Stimulated activated CD8-positive, alpha-beta memory T cell treated with anti-CD3 and anti-CD28 coated beads, Interleukin-7, amount 100 ng/mL, for 48 hours (primary cell): ENCODE measurements at regions not wholly inside any gene's neighbourhood (a gene's known extent, or its start where the extent isn't known, plus 50 kb on each side); places are given as distances from the start of the nearest gene placed in this dataset.

ENCODE experiments used
- DNase-seq, 2 donors: peaks; one replicate each; pipeline ENCODE4 v3.0.0-alpha.2; 2020; ENCODE audit warnings: low read depth in 1 of 2; ENCODE audit errors: extremely low read depth in 1 of 2

GRCh38 chr20:40769677-40770285, 80.7 kb upstream of the MAFB start:
- DNase-seq: no peak

- DNase-seq: no peak
These were observed 81.7 kb upstream of the MAFB start for GRCh38 chr20:40770564-40771307.

- no peak for DNase-seq
These were observed 82.2 kb upstream of the MAFB start for GRCh38 chr20:40771308-40771610.

GRCh38 chr20:40771848-40772511, 82.9 kb upstream of the MAFB start:
- DNase-seq: no peak

- no peak for DNase-seq
These were observed 84.3 kb upstream of the MAFB start for GRCh38 chr20:40773376-40773775.

DNA sequence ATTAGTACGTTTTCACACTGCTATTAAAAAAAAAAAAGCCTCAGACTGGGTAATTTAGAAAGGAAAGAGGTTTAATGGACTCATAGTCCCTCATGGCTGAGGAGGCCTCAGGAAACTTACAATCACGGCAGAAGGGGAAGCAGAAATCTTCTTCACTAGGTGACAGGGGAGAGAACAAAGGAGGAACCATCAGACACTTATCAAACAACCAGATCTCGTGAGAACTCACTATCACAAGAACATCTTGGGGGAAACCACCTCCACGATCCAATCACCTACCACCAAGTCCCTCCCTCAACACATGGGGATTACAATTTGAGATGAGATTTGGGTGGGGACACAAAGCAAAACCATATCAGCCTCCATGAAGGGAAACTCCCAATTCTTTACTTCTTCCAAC, 85.2 kb upstream of the MAFB start:
- DNase-seq: no peak

DNA sequence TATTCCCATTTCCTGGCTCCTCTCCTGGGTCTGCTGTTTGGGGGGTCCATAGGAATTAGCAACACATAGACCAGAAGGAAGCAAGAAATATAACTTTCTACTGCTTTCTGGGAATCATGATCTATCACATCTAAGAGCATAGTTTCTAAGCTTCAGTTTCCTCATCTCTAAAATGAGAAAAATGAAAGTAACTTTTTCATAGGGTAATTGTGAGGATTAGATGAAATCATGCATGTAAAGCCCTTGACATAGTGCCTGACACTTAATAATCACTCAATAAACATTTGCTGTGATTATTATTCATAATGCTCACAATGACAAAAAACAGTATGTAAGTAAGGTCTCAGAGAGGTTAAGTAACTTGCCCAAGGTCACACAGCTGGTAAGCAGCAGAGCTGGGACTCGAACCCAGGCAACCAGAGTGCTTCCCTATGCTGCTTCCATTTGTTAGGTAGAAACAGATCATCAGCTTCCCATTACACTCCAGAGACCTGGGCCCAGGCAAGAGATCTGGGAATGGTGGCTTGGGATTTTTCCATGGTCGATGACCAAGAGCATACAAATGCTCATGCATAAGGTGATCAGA, 86.6 kb upstream of the MAFB start:
- no peak for DNase-seq

DNA sequence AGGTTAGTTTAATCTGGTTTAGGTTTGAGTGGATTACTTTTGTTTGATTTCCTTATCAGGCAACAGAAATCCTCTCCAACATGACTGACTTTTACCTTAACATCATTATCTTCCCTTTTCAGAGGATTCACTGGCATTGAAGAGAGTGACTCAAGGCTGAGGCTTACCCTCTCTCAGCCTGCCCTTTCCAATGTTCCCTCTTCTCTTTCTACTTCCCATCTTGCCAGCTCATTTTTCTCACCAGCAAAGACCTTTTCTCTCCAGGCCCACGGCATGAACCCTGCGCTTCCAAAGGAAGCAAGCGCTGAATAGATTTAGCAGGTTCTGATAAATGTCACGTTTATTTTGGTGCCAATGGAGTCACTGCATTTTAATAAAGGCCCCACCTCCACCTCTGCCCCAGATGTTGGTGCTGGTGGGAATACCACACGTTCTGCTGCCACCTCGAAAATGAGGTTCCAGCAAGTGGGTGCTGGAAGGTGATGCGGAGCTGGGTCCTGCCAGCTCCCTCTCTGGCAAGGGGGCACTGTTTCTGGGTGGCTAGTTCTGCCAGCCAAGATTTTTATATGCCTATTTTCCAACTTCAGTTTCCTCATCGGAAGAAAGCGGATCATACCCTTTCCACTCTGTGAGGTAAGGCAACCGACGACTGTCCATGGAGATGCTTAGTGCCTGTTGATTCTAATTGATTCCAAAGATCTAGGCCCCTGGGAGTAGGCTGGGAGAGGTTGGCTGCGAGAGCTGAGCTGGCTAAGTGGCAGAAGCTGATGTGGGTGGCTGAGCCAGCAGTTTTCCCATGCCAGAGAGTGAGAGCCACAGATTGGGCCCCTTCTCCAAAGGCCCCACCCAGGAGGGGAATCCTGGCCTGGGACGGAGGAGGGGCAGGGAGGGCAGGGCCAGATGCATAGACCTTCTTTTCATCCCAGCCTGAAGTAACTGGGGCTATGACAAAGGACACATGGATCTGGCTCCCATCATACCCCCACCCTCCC, 87.7 kb upstream of the MAFB start:
- no peak for DNase-seq

DNA sequence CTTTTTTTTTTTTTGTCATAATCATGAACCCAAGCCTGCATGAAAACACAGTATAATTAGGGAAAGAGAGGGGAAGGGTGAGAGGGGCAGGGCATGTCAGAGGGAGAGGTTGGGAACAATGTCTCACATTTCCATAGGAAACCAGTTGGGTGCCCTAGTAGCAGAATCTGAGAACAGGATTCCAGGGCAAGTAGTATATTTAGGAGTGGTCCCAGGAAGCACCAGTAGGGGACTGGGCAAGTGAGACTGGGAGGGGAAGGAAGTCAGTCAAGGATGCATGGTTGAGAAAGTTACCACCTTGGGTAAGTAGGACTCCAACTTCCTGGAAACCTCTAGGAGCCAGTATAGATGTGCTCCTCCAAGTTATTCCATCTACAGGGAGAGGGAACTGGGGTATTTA, 88.6 kb upstream of the MAFB start:
- no peak for DNase-seq

DNA sequence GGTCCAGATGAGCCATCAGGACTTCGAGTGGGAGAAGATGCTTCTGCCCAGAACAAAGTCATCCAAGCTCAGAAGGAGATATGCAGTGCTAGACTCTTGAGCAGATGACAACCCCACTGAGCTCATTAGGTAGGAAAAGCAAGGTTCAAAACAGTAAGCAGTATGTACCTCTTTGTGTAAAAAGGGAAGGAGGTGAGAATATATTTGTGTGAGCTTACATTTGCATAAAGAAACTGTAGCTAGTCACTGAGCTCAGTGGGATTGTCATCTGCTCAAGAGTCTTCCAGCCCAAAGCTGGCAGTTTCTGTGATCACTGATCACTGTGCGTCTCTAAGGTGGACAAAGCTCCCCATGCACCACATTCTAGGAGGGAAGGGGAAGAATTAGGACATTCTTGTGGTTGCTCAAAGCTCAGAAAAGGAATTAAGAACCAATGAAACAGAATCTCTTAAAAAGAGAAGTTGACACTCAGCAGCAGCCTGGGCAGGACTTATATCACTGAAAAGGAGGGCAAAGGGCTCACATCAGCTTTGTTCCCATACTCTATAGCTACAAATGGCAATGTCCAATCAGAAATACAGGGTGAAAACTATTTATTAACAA, 90.0 kb upstream of the MAFB start:
- DNase-seq: no peak

GRCh38 chr20:40781327-40782042, 92.4 kb upstream of the MAFB start:
- no peak for DNase-seq

DNA sequence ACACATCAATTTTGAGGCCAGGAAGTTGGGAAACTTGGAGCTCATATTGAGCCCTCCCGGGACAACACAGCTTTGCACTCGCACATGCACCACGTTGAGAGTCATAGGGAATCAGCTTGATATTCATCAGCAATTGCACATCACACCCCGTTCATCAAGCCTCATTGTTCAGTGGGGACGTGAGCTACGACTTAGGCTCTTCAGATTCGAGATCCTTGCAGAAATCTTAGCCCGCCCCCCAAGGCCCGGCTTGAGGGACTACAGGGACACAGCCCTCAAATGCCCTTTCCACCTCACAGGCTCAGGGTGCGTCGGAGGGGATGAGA, 93.0 kb upstream of the MAFB start:
- no peak for DNase-seq

DNA sequence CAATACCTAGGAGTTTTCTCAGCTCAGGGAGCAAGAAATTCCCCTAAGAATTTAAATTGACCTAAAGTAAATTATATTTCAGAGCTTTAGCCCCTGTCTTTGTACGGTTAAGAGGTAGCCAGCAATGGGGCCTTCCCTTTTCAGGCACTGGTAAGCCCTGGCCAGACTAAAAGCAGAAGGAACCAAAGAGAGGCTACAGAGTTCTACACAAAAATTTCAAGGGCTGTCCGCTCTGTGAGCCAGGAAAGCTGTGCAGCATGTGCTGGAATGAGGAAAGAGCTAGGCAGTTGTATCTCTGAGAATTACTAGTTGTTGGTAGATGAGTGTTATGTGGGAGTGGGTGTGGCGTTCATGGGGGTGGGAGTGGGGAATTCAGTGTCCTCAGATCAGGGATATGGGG, 96.3 kb upstream of the MAFB start:
- DNase-seq: no peak

- DNase-seq: no peak
These were observed 97.3 kb upstream of the MAFB start for GRCh38 chr20:40786336-40786735.

GRCh38 chr20:40787941-40788340, 98.9 kb upstream of the MAFB start:
- no peak for DNase-seq

DNA sequence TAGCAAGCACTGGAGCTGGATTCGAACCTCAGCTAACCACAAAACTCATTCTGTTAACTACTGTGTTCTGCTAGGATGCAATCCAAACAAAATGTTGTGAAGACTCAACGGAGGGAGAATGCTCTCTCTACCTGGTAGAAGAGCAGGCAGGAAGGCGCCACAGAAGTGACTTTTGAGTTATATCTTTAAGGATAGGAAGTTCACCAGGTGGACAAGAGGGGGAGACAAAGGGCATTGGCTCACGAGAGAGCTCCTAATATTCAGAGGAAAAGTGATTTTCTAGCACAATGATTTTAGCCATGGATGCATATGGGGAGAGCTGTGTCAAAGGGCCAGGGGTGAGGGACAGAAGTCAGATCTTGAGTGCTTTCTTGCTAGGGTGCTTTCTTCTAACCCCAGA, 108.4 kb upstream of the MAFB start:
- no peak for DNase-seq

DNA sequence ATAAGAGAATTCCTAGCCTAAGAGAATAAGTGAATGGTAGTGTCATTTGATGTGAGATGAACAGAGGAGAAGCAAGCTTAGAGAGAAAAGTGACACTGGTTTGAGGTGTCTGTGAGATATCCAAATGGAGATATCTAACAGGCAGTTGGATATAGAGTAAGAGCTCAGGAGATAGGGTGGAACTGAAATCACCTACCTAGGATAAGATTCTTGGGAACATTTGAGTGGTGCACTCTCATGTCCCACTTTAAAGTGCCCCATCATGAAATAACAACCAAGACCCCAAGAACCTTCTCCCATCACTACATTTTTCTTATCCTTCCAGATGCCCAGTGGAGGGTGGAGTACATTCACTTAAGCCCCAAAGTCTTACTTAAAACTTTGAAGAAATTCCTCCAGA, 109.0 kb upstream of the MAFB start:
- DNase-seq: no peak

DNA sequence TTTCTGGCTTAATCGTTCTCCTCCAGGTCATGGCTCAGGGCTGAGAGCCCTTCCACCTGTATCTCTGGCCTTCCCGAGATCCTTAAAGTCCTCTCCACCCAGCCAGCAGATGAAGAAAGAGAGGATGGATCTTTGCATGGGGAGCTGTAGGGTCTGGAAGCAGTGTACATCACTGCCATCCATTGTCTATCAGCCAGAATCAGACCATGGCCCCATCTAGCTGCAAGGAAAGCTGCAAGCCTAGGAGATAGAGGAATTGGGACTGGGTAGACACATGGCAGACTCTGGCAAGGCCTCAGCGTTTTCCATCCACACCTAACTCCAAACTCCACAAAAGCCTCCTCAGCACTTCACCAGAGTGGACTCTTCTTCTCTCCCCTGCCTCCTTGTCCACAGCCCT, 113.8 kb upstream of the MAFB start:
- no peak for DNase-seq

- no peak for DNase-seq
These were observed 114.3 kb upstream of the MAFB start for GRCh38 chr20:40803381-40803780.

DNA sequence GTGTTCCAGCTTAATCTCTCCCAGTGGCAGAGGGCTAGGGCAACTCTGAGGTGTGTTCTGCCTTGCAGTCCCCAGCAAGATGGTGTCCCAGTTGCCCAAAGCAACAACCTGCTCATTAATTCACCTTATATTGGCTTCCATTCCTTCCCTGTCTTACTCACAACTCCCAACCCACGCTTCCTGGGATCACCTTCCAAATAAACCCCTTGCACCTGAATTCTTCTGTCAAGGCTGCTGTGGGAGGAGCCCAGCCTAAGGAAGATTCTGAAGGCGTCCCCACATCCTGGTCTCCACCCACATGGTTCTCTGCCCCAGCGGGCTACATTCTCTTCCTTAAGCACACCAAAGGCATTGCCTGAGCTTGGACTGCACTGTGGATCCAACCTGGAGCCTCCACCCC, 116.6 kb upstream of the MAFB start:
- DNase-seq: no peak
